GM23248 (cell line): ENCODE measurements at regions not wholly inside any gene's neighbourhood (a gene's known extent, or its start where the extent isn't known, plus 50 kb on each side); places are given as distances from the start of the nearest gene placed in this dataset.
"Not testable (repeated sequence)": the region's sequence is repeated elsewhere in the genome, so short reads cannot be mapped to it uniquely, and the experiment has no call there.

Experiments
- EZH2 ChIP-seq: fragments of 200-600 bp; sonication (generic); IDR thresholded peaks from 2 replicates; pipeline ENCODE4 v1.6.1; 2018; ENCODE audit warnings: antibody characterized with exemption, mild to moderate bottlenecking; ENCODE audit not compliant: insufficient read depth, poor library complexity, severe bottlenecking
- EZH2phosphoT487 ChIP-seq: fragments of 200-600 bp; sonication (generic); IDR thresholded peaks from 2 replicates; pipeline ENCODE4 v1.6.1; 2018; ENCODE audit warnings: antibody characterized with exemption, moderate library complexity, mild to moderate bottlenecking, low read depth; ENCODE audit not compliant: insufficient read depth

DNA sequence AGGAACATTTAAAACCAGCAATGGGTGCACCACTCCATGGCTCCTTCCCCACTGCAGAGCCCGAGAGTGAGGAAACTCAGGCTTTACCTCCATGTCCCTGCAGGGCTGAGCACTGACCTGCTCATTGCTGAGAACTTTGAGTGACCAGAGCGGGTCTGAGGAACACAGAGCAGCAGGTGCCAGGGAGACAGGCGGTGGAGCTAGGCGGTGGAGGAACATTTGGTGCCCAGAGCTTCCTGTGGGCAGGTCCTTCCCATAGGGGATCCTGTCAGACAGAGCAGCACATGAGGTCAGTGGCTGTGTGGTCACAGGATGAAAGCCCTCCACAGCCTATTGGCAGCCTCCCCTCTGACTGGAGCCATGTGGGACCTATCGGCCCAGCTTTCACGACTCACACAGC lies 538.5 kb downstream of the RPIA start:
- not testable (repeated sequence) for TF ChIP-seq EZH2, EZH2phosphoT487
